CD4-positive, alpha-beta T cell (primary cell): ENCODE measurements at regions not wholly inside any gene's neighbourhood (a gene's known extent, or its start where the extent isn't known, plus 50 kb on each side); places are given as distances from the start of the nearest gene placed in this dataset.

Experiments
- ATAC-seq: fragments of 200-7000 bp; cut with Tn5 transposase; one replicate; pipeline ENCODE4 v1.10.0; 2022; ENCODE audit warnings: mild to moderate bottlenecking; ENCODE audit not compliant: poor library complexity
- CTCF ChIA-PET: fragments of 350-600 bp; sonication (Branson Sonifier 250); formaldehyde crosslinking; loops from one replicate; lab custom pipeline; 2021; ENCODE audit warnings: antibody characterized with exemption, inconsistent platforms; lab: Charles Lee
- POLR2A ChIA-PET: fragments of 350-600 bp; sonication (Branson Sonifier 250); formaldehyde crosslinking; loops from one replicate; lab custom pipeline; 2021; ENCODE audit warnings: antibody characterized with exemption, inconsistent platforms; lab: Charles Lee
- DNase-seq, 14 experiments: peaks; one replicate each; pipeline ENCODE4 v3.0.0-alpha.2; 2013 to 2020; ENCODE audit warnings: mixed read lengths in 2 of 14
- H3K27ac ChIP-seq, 2 donors: one replicate each; pipeline versions ENCODE4 v1.5.1 to v1.7.0; 2013; ENCODE audit warnings: low read length in 2 of 2, low read depth in 1 of 2, mild to moderate bottlenecking in 1 of 2
- H3K27me3 ChIP-seq, 2 experiments: 1 replicate in 1 of 2; 2 replicates in 1 of 2; pipeline versions ENCODE4 v1.6.1 to v1.7.0; 2013; ENCODE audit warnings: low read length in 2 of 2, control low read depth in 1 of 2, mild to moderate bottlenecking in 1 of 2, moderate library complexity in 1 of 2; ENCODE audit not compliant: insufficient read depth in 2 of 2, control insufficient read depth in 1 of 2
- H3K36me3 ChIP-seq: one replicate; pipeline ENCODE4 v1.6.1; 2013; ENCODE audit warnings: low read length, control low read depth; ENCODE audit not compliant: insufficient read depth
- H3K4me1 ChIP-seq: one replicate; pipeline ENCODE4 v1.6.1; 2013; ENCODE audit warnings: low read length, control low read depth; ENCODE audit not compliant: insufficient read depth
- H3K4me3 ChIP-seq: one replicate; pipeline ENCODE4 v1.5.1; 2013; ENCODE audit warnings: mild to moderate bottlenecking, low read length, moderate library complexity
- H3K9me3 ChIP-seq, 2 experiments: 1 replicate in 1 of 2; 2 replicates in 1 of 2; pipeline versions ENCODE4 v1.6.1 to v1.7.0; 2013; ENCODE audit warnings: low read length in 2 of 2, mild to moderate bottlenecking in 2 of 2, control low read depth in 1 of 2, moderate library complexity in 1 of 2; ENCODE audit not compliant: control insufficient read depth in 1 of 2, insufficient read depth in 1 of 2
- H3K27ac Mint-ChIP-seq: one replicate; pipeline ENCODE4 v1.8.0; 2020; ENCODE audit warnings: mixed read lengths
- H3K27me3 Mint-ChIP-seq: one replicate; pipeline ENCODE4 v1.8.0; 2021; ENCODE audit warnings: mixed read lengths
- H3K36me3 Mint-ChIP-seq: one replicate; pipeline ENCODE4 v1.8.0; 2021; ENCODE audit warnings: low read depth, mixed read lengths
- H3K4me1 Mint-ChIP-seq: one replicate; pipeline ENCODE4 v1.8.0; 2021; ENCODE audit warnings: low read depth, mixed read lengths
- H3K4me3 Mint-ChIP-seq: one replicate; pipeline ENCODE4 v1.8.0; 2020; ENCODE audit warnings: mild to moderate bottlenecking, mixed read lengths
- H3K9me3 Mint-ChIP-seq: one replicate; pipeline ENCODE4 v1.8.0; 2020; ENCODE audit warnings: mixed read lengths
- CTCF ChIP-seq: fragments of 200-600 bp; IDR thresholded peaks from one replicate; pipeline ENCODE4 v1.8.0; 2022; ENCODE audit warnings: antibody characterized with exemption, mild to moderate bottlenecking
- intact Hi-C, 2 experiments: fragments of 100-400 bp; cut with DNase I in 1 of 2; cut with micrococcal nuclease in 1 of 2; formaldehyde crosslinking; loops; one replicate each; pipeline versions ENCODE4 v1.15.1 to v1.9.0; 2023 to 2025; cut with DNase I, micrococcal nuclease

- no peak overlapping the region for H3K4me3 Mint-ChIP-seq
- no peak for TF ChIP-seq CTCF
- Histone ChIP-seq H3K36me3 (no peaks in the 10 kb centered on the region), H3K9me3 (peaks cover 0 to 2% of the 10 kb centered on the region in 2 experiments), H3K27ac (no peak overlapping the region), H3K27me3 (no peaks in the 10 kb centered on the region), H3K4me1 (no peaks in the 10 kb centered on the region), H3K4me3 (no peak overlapping the region)
- peaks cover 9% of the 10 kb centered on the region for H3K27me3 Mint-ChIP-seq
- DNase-seq = no peak
- no peak overlapping the region for H3K27ac Mint-ChIP-seq
- peaks cover 3% of the 10 kb centered on the region for H3K9me3 Mint-ChIP-seq
- ChIA-PET POLR2A (no interaction called here), CTCF (no interaction called here)
- H3K36me3 Mint-ChIP-seq = no peaks in the 10 kb centered on the region
- no peak for ATAC-seq
- H3K4me1 Mint-ChIP-seq = no peaks in the 10 kb centered on the region
- intact Hi-C loops = no loop called here
Observed at GRCh38 chr22:47381240-47381639, 618.8 kb downstream of the TBC1D22A start.

- Histone ChIP-seq H3K27me3 (no peaks in the 10 kb centered on the region), H3K27ac (no peak overlapping the region), H3K36me3 (no peaks in the 10 kb centered on the region), H3K4me3 (no peak overlapping the region), H3K9me3 (peaks cover 0 to 7% of the 10 kb centered on the region in 2 experiments), H3K4me1 (no peaks in the 10 kb centered on the region)
- Mint-ChIP-seq H3K4me3 (no peak overlapping the region), H3K4me1 (no peaks in the 10 kb centered on the region), H3K9me3 (peaks cover 3% of the 10 kb centered on the region), H3K36me3 (no peaks in the 10 kb centered on the region), H3K27me3 (peaks cover 9% of the 10 kb centered on the region), H3K27ac (no peak overlapping the region)
- ChIA-PET CTCF (no interaction called here), POLR2A (no interaction called here)
- no peak for DNase-seq
- ATAC-seq = no peak
- no peak for TF ChIP-seq CTCF
- intact Hi-C loops = no loop called here
Observed at GRCh38 chr22:47380692-47381091, 618.2 kb downstream of the TBC1D22A start.

- ATAC-seq (no peak), DNase-seq (no peak)
- Histone ChIP-seq H3K4me3 (no peak overlapping the region), H3K36me3 (no peaks in the 10 kb centered on the region), H3K9me3 (peaks cover 0 to 7% of the 10 kb centered on the region in 2 experiments), H3K27ac (no peak overlapping the region), H3K4me1 (no peaks in the 10 kb centered on the region), H3K27me3 (no peaks in the 10 kb centered on the region)
- ChIA-PET POLR2A (no interaction called here), CTCF (no interaction called here)
- Mint-ChIP-seq H3K27me3 (peaks cover 9% of the 10 kb centered on the region), H3K9me3 (peaks cover 3% of the 10 kb centered on the region), H3K4me3 (no peak overlapping the region), H3K36me3 (no peaks in the 10 kb centered on the region), H3K27ac (no peak overlapping the region), H3K4me1 (no peaks in the 10 kb centered on the region)
- intact Hi-C loops = no loop called here
- no peak for TF ChIP-seq CTCF
Observed at GRCh38 chr22:47379037-47379436, 616.6 kb downstream of the TBC1D22A start.
